ENCODE measurements at regions not wholly inside any gene's neighbourhood (a gene's known extent, or its start where the extent isn't known, plus 50 kb on each side); places are given as distances from the start of the nearest gene placed in this dataset.

DNA sequence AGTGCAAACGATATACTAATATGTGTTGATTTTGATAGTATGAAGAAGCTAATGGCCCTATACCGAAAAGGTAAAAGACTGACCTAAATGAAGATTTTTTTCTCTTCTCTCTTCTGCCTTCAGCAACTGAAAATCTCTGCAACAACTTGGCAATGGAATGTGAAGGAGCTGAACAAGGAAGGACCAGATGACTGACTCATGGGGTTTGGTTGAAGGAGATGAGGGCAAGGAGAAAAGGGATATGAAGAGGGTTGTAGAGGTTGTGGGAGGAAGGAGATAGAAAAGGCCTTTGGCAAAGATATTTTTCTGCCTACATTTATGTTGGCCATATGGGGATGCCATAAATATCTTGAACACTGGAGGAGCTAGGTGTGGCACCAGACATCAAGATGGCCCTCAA, 129.7 kb upstream of the CHD1 start:
- TF ChIP-seq, protein P1, sequence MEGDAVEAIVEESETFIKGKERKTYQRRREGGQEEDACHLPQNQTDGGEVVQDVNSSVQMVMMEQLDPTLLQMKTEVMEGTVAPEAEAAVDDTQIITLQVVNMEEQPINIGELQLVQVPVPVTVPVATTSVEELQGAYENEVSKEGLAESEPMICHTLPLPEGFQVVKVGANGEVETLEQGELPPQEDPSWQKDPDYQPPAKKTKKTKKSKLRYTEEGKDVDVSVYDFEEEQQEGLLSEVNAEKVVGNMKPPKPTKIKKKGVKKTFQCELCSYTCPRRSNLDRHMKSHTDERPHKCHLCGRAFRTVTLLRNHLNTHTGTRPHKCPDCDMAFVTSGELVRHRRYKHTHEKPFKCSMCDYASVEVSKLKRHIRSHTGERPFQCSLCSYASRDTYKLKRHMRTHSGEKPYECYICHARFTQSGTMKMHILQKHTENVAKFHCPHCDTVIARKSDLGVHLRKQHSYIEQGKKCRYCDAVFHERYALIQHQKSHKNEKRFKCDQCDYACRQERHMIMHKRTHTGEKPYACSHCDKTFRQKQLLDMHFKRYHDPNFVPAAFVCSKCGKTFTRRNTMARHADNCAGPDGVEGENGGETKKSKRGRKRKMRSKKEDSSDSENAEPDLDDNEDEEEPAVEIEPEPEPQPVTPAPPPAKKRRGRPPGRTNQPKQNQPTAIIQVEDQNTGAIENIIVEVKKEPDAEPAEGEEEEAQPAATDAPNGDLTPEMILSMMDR (IDR thresholded peaks at IDR 0.05; ENCODE audit: borderline replicate concordance, extremely low read depth, low read length, poor library complexity, severe bottlenecking) = no peak
- no peak for TF ChIP-seq EZH2 (IDR thresholded peaks at IDR 0.05; ENCODE audit: borderline replicate concordance, low read depth, low read length, severe bottlenecking)
